ENCODE measurements at regions not wholly inside any gene's neighbourhood (a gene's known extent, or its start where the extent isn't known, plus 50 kb on each side); places are given as distances from the start of the nearest gene placed in this dataset.

- TF ChIP-seq, protein P1, sequence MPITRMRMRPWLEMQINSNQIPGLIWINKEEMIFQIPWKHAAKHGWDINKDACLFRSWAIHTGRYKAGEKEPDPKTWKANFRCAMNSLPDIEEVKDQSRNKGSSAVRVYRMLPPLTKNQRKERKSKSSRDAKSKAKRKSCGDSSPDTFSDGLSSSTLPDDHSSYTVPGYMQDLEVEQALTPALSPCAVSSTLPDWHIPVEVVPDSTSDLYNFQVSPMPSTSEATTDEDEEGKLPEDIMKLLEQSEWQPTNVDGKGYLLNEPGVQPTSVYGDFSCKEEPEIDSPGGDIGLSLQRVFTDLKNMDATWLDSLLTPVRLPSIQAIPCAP (CRISPR knock-in tag; IDR thresholded peaks at IDR 0.05; ENCODE audit: borderline replicate concordance), result no peak
- no peak for TF ChIP-seq FUS (optimal IDR thresholded peaks at IDR 0.05; ENCODE audit: low read depth, low read length)
- TF ChIP-seq, protein P2, sequence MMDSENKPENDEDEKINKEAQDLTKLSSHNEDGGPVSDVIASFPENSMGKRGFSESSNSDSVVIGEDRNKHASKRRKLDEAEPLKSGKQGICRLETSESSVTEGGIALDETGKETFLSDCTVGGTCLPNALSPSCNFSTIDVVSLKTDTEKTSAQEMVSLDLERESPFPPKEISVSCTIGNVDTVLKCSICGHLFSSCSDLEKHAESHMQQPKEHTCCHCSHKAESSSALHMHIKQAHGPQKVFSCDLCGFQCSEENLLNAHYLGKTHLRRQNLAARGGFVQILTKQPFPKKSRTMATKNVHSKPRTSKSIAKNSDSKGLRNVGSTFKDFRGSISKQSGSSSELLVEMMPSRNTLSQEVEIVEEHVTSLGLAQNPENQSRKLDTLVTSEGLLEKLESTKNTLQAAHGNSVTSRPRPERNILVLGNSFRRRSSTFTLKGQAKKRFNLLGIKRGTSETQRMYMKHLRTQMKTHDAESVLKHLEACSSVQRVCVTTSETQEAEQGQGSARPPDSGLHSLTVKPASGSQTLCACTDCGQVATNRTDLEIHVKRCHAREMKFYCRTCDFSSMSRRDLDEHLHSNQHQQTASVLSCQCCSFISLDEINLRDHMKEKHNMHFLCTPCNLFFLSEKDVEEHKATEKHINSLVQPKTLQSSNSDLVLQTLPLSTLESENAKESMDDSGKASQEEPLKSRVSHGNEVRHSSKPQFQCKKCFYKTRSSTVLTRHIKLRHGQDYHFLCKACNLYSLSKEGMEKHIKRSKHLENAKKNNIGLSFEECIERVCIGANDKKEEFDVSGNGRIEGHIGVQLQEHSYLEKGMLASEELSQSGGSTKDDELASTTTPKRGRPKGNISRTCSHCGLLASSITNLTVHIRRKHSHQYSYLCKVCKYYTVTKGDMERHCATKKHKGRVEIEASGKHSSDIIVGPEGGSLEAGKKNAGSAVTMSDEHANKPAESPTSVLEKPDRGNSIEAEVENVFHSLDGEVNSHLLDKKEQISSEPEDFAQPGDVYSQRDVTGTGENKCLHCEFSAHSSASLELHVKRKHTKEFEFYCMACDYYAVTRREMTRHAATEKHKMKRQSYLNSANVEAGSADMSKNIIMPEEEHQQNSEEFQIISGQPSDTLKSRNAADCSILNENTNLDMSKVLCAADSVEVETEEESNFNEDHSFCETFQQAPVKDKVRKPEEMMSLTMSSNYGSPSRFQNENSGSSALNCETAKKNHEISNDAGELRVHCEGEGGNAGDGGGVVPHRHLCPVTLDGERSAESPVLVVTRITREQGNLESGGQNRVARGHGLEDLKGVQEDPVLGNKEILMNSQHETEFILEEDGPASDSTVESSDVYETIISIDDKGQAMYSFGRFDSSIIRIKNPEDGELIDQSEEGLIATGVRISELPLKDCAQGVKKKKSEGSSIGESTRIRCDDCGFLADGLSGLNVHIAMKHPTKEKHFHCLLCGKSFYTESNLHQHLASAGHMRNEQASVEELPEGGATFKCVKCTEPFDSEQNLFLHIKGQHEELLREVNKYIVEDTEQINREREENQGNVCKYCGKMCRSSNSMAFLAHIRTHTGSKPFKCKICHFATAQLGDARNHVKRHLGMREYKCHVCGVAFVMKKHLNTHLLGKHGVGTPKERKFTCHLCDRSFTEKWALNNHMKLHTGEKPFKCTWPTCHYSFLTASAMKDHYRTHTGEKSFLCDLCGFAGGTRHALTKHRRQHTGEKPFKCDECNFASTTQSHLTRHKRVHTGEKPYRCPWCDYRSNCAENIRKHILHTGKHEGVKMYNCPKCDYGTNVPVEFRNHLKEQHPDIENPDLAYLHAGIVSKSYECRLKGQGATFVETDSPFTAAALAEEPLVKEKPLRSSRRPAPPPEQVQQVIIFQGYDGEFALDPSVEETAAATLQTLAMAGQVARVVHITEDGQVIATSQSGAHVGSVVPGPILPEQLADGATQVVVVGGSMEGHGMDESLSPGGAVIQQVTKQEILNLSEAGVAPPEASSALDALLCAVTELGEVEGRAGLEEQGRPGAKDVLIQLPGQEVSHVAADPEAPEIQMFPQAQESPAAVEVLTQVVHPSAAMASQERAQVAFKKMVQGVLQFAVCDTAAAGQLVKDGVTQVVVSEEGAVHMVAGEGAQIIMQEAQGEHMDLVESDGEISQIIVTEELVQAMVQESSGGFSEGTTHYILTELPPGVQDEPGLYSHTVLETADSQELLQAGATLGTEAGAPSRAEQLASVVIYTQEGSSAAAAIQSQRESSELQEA (IDR thresholded peaks at IDR 0.05; ENCODE audit: low read depth), result no peak
These were observed 961.1 kb downstream of the TBC1D32 start (continued) for GRCh38 chr6:120373185-120373584.
